22Rv1 (cell line): ENCODE measurements at regions not wholly inside any gene's neighbourhood (a gene's known extent, or its start where the extent isn't known, plus 50 kb on each side); places are given as distances from the start of the nearest gene placed in this dataset.

ENCODE experiments used
- H3K27ac ChIP-seq: fragments of 450-650 bp; 2 replicates; pipeline ENCODE4 v1.5.1; 2017
- ZFX ChIP-seq: fragments of 450-650 bp; IDR thresholded peaks from 2 replicates; pipeline ENCODE4 v1.6.1; 2017; ENCODE audit warnings: antibody characterized with exemption, borderline replicate concordance
- TF ChIP-seq, protein P1 (sequence below): fragments of 450-650 bp; IDR thresholded peaks from 2 replicates; pipeline ENCODE4 v1.5.1; 2017; ENCODE audit warnings: mild to moderate bottlenecking

DNA sequence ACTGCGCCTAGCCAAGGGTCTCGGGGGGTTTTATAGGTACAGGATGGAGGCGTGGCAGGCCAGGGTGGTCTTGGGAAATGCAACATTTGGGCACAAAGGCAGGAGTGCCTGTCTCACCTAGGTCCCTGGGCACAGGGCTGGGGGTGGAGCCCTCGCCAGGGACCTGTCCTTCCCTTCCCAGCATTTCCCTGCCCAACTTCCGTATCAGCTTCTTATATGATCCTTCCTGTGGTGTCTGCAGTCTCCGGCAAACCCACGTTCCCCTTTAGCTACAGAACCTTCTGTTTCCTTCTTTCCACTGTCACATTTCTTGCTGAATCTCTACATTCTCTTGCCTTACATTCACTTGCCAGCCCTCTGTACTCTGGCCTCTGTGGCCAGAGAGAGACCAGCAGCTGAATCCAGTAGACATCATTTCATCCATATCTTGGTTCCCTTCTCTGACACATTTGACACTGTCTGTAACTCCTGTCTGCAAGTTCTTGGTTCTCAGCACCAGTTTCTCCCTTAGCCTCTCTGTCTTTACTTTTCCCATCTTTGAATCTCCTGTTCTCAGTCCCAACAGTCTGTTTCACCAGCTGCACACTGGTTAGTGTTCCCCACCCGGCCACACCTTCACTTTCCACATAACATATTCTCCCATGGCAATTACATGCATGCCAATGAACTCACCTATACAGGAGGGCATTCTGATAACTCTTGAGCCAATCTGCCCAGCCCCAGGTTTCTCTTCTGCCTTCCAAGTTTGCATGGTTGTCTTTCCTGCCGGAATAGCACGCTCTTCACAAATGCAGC, 134.7 kb upstream of the ZNF608 start:
- H3K27ac ChIP-seq = no peak overlapping the region
- no peak for TF ChIP-seq ZFX
- TF ChIP-seq, protein P1, sequence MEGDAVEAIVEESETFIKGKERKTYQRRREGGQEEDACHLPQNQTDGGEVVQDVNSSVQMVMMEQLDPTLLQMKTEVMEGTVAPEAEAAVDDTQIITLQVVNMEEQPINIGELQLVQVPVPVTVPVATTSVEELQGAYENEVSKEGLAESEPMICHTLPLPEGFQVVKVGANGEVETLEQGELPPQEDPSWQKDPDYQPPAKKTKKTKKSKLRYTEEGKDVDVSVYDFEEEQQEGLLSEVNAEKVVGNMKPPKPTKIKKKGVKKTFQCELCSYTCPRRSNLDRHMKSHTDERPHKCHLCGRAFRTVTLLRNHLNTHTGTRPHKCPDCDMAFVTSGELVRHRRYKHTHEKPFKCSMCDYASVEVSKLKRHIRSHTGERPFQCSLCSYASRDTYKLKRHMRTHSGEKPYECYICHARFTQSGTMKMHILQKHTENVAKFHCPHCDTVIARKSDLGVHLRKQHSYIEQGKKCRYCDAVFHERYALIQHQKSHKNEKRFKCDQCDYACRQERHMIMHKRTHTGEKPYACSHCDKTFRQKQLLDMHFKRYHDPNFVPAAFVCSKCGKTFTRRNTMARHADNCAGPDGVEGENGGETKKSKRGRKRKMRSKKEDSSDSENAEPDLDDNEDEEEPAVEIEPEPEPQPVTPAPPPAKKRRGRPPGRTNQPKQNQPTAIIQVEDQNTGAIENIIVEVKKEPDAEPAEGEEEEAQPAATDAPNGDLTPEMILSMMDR = no peak

DNA sequence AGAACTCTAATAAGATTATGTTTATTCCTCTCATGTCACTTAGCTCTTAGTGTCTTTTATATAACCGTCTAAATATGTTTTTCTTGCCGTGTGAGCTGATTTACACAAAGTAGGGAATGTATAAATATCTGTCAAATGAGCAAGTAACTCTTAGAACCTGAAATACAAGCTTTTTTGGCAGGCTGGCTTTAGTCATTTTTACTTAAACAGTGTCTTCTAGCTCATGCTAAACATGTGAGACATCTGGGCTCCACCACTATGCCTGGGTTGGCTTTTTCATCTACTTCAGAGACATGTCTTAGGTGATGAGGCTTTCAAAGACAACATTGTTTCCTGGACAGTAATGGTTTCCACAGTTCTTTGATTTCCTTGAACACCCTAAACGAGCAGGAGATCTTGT, 137.2 kb upstream of the ZNF608 start:
- TF ChIP-seq ZFX = no peak
- TF ChIP-seq, protein P1 = no peak
- H3K27ac ChIP-seq = no peak overlapping the region

DNA sequence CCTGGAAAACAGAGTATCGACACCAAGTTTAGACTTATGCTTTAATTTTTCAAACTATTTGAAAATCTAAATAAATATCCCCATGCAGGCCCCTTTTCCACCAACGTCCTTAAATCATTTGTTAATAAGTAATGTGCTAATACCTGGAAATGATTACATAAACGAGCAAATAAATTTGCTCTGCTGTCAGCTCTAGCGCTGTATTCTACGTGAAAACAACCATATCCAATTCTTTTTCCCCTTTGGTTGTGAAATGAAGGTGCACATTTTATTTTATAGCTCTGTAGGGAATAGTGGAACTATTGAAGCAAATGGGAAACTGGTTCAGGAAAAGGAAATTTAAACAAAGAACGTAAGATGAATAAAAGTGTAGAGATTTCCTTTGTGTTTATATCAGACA, 137.7 kb upstream of the ZNF608 start:
- TF ChIP-seq ZFX = no peak
- TF ChIP-seq, protein P1 = no peak
- H3K27ac ChIP-seq = no peak overlapping the region

DNA sequence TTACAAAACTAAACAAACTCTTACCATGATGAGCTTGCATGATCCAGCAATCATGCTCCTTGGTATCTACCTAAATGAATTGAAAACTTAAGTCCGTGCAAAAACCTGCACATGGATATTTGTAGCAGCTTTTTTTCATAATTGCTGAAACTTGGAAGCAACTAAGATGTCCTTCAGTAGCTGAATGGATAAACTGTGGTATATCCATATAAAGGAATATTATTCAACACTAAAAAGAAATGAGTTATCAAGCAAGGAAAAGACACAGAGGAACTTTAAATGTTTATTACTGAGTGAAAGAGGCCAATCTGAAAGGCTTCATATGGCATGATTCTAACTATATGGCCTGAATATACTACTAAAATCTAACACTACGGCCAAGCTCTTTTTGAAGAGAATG, 139.1 kb upstream of the ZNF608 start:
- no peak for TF ChIP-seq ZFX
- TF ChIP-seq, protein P1 = no peak
- H3K27ac ChIP-seq = no peak overlapping the region

DNA sequence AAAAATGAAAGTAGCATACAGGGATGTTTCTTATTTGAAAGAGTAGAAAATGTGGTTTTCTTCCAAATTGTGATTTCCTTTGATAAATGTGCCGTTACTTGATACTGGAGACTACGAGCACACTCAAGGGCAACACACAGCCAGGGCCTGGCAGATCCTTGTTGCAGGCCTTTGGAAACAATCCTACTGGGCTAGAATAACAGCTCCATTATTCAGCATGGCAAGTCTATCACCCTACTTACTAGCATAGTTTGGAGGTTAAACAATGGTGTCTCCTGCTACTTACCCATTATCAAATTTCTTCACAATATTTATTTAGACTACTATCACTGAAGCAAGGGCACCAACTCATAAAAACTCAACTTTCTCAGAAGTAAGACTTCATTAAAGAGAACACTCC, 140.8 kb upstream of the ZNF608 start:
- H3K27ac ChIP-seq = peak overlapping the region; percentile 70
- no peak for TF ChIP-seq ZFX
- TF ChIP-seq, protein P1 = no peak

DNA sequence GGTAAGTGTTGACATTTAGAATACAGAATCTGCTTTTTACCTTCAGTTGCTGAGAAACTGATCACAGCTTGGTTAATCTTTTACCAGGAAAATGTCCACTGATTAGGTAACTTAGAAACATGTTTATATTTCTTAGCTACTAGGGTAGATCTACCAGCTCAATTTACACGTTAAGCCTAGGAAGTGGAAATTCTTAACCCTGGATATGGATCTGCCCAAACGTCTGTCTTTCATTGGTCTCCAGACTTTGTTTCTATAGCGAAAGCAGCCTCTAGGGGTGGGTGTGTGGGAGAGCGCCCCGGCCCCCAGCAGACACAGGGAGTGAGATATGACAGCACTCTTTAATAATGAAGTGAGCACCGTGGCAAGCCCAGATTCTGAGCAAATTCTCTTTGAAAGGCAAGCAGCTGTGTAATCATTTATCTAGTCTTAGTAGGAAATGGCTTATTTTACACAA, 141.6 kb upstream of the ZNF608 start:
- TF ChIP-seq, protein P1 = peak; percentile 16
- no peak for TF ChIP-seq ZFX
- peak overlapping the region; percentile 70 for H3K27ac ChIP-seq
